ENCODE measurements at regions not wholly inside any gene's neighbourhood (a gene's known extent, or its start where the extent isn't known, plus 50 kb on each side); places are given as distances from the start of the nearest gene placed in this dataset.

DNA sequence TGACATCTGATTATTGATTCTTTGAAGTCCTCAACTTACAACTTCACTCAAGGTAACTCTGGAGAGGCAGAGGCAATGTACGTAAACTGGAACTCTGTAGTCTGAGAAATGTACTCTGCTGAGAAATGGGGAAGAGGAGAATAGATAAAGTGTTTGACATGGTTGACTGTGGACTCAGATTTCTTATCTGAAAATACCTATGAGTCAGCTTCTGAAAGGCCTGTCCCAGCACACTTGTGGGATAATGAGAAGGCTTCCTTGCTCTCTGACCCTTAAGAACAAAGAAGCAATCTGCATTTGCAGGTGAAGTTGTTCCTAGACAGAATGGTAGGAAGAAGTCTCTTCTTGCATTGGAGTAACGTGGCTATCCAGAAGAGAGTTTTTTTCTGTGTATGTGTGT is 1573.5 kb downstream of the BRINP3 start:
- TF ChIP-seq POLR2A (IDR thresholded peaks at IDR 0.05), result no peak
- TF ChIP-seq, protein P1, sequence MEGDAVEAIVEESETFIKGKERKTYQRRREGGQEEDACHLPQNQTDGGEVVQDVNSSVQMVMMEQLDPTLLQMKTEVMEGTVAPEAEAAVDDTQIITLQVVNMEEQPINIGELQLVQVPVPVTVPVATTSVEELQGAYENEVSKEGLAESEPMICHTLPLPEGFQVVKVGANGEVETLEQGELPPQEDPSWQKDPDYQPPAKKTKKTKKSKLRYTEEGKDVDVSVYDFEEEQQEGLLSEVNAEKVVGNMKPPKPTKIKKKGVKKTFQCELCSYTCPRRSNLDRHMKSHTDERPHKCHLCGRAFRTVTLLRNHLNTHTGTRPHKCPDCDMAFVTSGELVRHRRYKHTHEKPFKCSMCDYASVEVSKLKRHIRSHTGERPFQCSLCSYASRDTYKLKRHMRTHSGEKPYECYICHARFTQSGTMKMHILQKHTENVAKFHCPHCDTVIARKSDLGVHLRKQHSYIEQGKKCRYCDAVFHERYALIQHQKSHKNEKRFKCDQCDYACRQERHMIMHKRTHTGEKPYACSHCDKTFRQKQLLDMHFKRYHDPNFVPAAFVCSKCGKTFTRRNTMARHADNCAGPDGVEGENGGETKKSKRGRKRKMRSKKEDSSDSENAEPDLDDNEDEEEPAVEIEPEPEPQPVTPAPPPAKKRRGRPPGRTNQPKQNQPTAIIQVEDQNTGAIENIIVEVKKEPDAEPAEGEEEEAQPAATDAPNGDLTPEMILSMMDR (IDR thresholded peaks at IDR 0.05), result no peak
- intact Hi-C loops (cut with DNase I), result no loop called here
- no peaks in the 10 kb centered on the region for H3K9me3 ChIP-seq
- H3K4me1 ChIP-seq, result no peaks in the 10 kb centered on the region
- 71 to 77% methylated on average over 2 of the region's 2 CpGs for WGBS, 2 donors
- no peaks in the 10 kb centered on the region for H3K27me3 ChIP-seq
- no peak overlapping the region for H3K27ac ChIP-seq
- no peak for DNase-seq
- H3K4me3 ChIP-seq (replicated peaks in 1 of 3), result no peak overlapping the region
- H3K36me3 ChIP-seq, result no peaks in the 10 kb centered on the region

DNA sequence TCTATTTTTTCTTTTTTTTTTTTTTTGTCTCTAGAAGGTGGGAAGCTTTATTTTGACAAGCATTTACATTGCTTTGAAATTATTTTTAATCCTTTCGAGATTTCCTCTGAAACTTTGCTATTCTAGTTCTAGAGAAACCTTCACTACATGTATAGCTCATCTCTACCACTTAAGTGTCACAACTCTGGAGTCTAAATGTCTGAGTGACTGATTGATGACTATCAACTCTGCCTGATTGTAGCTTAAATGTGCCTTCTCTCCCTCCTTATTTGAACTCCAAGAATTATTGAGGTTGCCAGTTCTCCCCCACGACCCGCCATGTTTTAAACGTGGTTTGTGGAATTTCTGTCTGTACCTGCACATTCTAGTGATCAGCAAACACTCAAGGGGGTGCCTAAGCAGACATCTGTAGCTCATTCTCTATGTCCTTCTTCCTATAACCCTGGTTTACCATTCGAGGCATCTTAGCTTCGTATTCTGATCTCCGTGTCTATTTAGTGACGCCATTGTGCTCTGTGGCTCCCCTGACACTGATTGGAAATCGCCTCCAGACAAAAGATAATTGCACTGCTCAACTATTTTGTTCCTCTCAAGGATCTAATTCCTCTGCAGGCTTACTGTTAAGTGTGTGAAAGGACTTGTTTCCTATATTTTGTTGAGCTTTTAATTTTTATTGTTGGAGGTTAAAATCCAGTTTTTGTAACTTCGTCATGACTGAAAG is 1570.6 kb downstream of the BRINP3 start:
- TF ChIP-seq, protein P1 (IDR thresholded peaks at IDR 0.05), result no peak
- no peak for TF ChIP-seq POLR2A (IDR thresholded peaks at IDR 0.05)
- no peaks in the 10 kb centered on the region for H3K9me3 ChIP-seq
- H3K27me3 ChIP-seq, result no peaks in the 10 kb centered on the region
- DNase-seq, result no peak
- H3K4me3 ChIP-seq (replicated peaks in 1 of 3), result no peak overlapping the region
- WGBS, 2 donors, result 86 to 91% methylated on average over 10 of the region's 10 CpGs
- H3K36me3 ChIP-seq, result no peaks in the 10 kb centered on the region
- no peak overlapping the region for H3K27ac ChIP-seq
- no peaks in the 10 kb centered on the region for H3K4me1 ChIP-seq
- intact Hi-C loops (cut with DNase I), result no loop called here

GRCh38 chr1:188930382-188930781 is 1547.3 kb downstream of the BRINP3 start:
- no peaks in the 10 kb centered on the region for H3K4me1 ChIP-seq

GRCh38 chr1:188931506-188931905 is 1546.2 kb downstream of the BRINP3 start:
- DNase-seq, result no peak

More at GRCh38 chr1:188930382-188930781, 1547.3 kb downstream of the BRINP3 start:
- no peaks in the 10 kb centered on the region for H3K9me3 ChIP-seq
- intact Hi-C loops (cut with DNase I), result no loop called here
- H3K36me3 ChIP-seq, result no peaks in the 10 kb centered on the region
- no peak for TF ChIP-seq POLR2A (IDR thresholded peaks at IDR 0.05)
- TF ChIP-seq, protein P1 (IDR thresholded peaks at IDR 0.05), result no peak
- no peak overlapping the region for H3K4me3 ChIP-seq (replicated peaks in 1 of 3)
- no peak overlapping the region for H3K27ac ChIP-seq
- 76 to 85% methylated on average over 3 of the region's 3 CpGs for WGBS, 2 donors
- H3K27me3 ChIP-seq, result no peaks in the 10 kb centered on the region
- DNase-seq, result no peak

DNA sequence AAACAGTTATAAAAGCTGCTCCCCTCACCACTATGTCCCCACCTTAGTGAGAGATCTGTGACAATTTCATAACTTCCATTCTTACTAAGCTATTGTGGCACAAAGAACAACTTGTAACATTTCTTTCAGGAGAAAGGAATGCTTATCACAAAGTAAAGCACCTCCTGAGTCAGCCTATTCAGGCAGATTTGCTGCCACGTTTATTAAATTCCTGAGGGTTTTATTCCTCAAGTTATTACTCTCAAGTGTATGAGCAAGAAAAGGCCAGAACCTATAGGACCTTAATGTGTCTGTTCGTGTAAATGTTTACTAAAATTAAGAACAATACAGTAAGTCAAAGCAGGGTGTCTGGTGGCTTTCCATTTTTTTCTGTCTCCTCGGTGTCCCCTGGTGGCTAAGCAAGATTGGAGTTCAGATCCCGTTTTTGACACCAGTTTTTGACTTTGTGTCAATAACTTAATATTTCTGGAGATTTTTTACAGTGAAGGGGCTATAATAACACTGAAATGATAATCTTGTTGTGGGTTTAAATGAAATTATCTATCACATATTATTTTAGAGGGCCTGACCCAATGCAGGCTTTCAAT is 1539.6 kb downstream of the BRINP3 start:
- H3K27me3 ChIP-seq, result no peaks in the 10 kb centered on the region
- H3K4me1 ChIP-seq, result no peaks in the 10 kb centered on the region
- H3K4me3 ChIP-seq (replicated peaks in 1 of 3), result no peak overlapping the region
- no peak overlapping the region for H3K27ac ChIP-seq
- whole genome bisulfite sequencing, 2 donors, result 43 to 48% methylated on average over 4 of the region's 4 CpGs
- H3K36me3 ChIP-seq, result no peaks in the 10 kb centered on the region
- intact Hi-C loops (cut with DNase I), result no loop called here
- DNase-seq, result no peak
- H3K9me3 ChIP-seq, result no peaks in the 10 kb centered on the region
- TF ChIP-seq, protein P1 (IDR thresholded peaks at IDR 0.05), result no peak
- no peak for TF ChIP-seq POLR2A (IDR thresholded peaks at IDR 0.05)

More at GRCh38 chr1:188931506-188931905, 1546.2 kb downstream of the BRINP3 start:
- Histone ChIP-seq H3K27me3 (no peaks in the 10 kb centered on the region), H3K4me3 (replicated peaks in 1 of 3) (no peak overlapping the region), H3K27ac (no peak overlapping the region), H3K36me3 (no peaks in the 10 kb centered on the region), H3K4me1 (no peaks in the 10 kb centered on the region), H3K9me3 (no peaks in the 10 kb centered on the region)
- no peak for TF ChIP-seq POLR2A (IDR thresholded peaks at IDR 0.05)
- TF ChIP-seq, protein P1 (IDR thresholded peaks at IDR 0.05), result no peak
- intact Hi-C loops (cut with DNase I), result no loop called here
- WGBS, 2 donors, result 86 to 90% methylated on average over 1 of the region's 1 CpG
